Iris pigment epithelial cell (primary cell): ENCODE measurements at regions not wholly inside any gene's neighbourhood (a gene's known extent, or its start where the extent isn't known, plus 50 kb on each side); places are given as distances from the start of the nearest gene placed in this dataset.
"Not testable (repeated sequence)": the region's sequence is repeated elsewhere in the genome, so short reads cannot be mapped to it uniquely, and the experiment has no call there.

Experiments used
- DNase-seq: peaks from one replicate; pipeline ENCODE4 v3.0.0-alpha.2; 2011; ENCODE audit warnings: low read depth

GRCh38 chr2:146584316-146584715 lies 1260.5 kb upstream of the ACVR2A start:
- no peak for DNase-seq

GRCh38 chr2:146579147-146579930 lies 1265.5 kb upstream of the ACVR2A start:
- DNase-seq = peak; percentile 84

- DNase-seq = no peak
These were observed 1268.3 kb upstream of the ACVR2A start for GRCh38 chr2:146576339-146577111.

GRCh38 chr2:146572598-146572997 lies 1272.2 kb upstream of the ACVR2A start:
- DNase-seq = peak; percentile 58

- no peak for DNase-seq
These were observed 1282.8 kb upstream of the ACVR2A start for GRCh38 chr2:146561996-146562395.

- no peak for DNase-seq
These were observed 1297.6 kb upstream of the ACVR2A start for GRCh38 chr2:146547236-146547635.

- DNase-seq = no peak
These were observed 1300.1 kb upstream of the ACVR2A start for GRCh38 chr2:146544701-146545100.

- DNase-seq = no peak
These were observed 1302.9 kb upstream of the ACVR2A start for GRCh38 chr2:146541896-146542295.

GRCh38 chr2:146540271-146540932 lies 1304.4 kb upstream of the ACVR2A start:
- DNase-seq = no peak

- DNase-seq = not testable (repeated sequence)
These were observed 1305.1 kb upstream of the ACVR2A start for GRCh38 chr2:146539739-146540138.

- DNase-seq = no peak
These were observed 1307.4 kb upstream of the ACVR2A start for GRCh38 chr2:146537477-146537876.

- no peak for DNase-seq
These were observed 1312.2 kb upstream of the ACVR2A start for GRCh38 chr2:146532509-146533147.

- DNase-seq = no peak
These were observed 1312.8 kb upstream of the ACVR2A start for GRCh38 chr2:146532009-146532408.

GRCh38 chr2:146530886-146531285 lies 1313.9 kb upstream of the ACVR2A start:
- no peak for DNase-seq

- DNase-seq = peak; percentile 33
These were observed 1317.7 kb upstream of the ACVR2A start for GRCh38 chr2:146527166-146527565.

- peak; percentile 12 for DNase-seq
These were observed 1321.6 kb upstream of the ACVR2A start for GRCh38 chr2:146523196-146523595.

- no peak for DNase-seq
These were observed 1338.0 kb upstream of the ACVR2A start for GRCh38 chr2:146506851-146507250.

- no peak for DNase-seq
These were observed 1341.5 kb upstream of the ACVR2A start for GRCh38 chr2:146503366-146503765.

- DNase-seq = no peak
These were observed 1348.6 kb upstream of the ACVR2A start for GRCh38 chr2:146496248-146496647.

- DNase-seq = peak; percentile 9
These were observed 1355.4 kb upstream of the ACVR2A start for GRCh38 chr2:146489386-146489785.

- peak; percentile 79 for DNase-seq
These were observed 1363.2 kb upstream of the ACVR2A start for GRCh38 chr2:146481629-146482028.

GRCh38 chr2:146477383-146477782 lies 1367.4 kb upstream of the ACVR2A start:
- peak; percentile 24 for DNase-seq
